ENCODE measurements at regions not wholly inside any gene's neighbourhood (a gene's known extent, or its start where the extent isn't known, plus 50 kb on each side); places are given as distances from the start of the nearest gene placed in this dataset.

- no peak for TF ChIP-seq EGR1 (IDR thresholded peaks at IDR 0.05)
- no peak for TF ChIP-seq EP300 (IDR thresholded peaks at IDR 0.05; ENCODE audit: borderline replicate concordance)
- TF ChIP-seq YY1 (IDR thresholded peaks at IDR 0.05; ENCODE audit: low read depth): no peak
- no peak for TF ChIP-seq TEAD4 (IDR thresholded peaks at IDR 0.05)
- TF ChIP-seq CEBPB (IDR thresholded peaks at IDR 0.05): no peak
- no peak for TF ChIP-seq CREB1 (IDR thresholded peaks at IDR 0.05; ENCODE audit: low read depth)
- no peak for TF ChIP-seq TCF12 (IDR thresholded peaks at IDR 0.05; ENCODE audit: low read depth)
- TF ChIP-seq NFIC (IDR thresholded peaks at IDR 0.05): no peak
- TF ChIP-seq RAD21 (IDR thresholded peaks at IDR 0.05; ENCODE audit: low read depth): no peak
- TF ChIP-seq MAX (IDR thresholded peaks at IDR 0.05): no peak
- TF ChIP-seq ZBTB7A (IDR thresholded peaks at IDR 0.05; ENCODE audit: low read depth): no peak
- TF ChIP-seq TAF1 (IDR thresholded peaks at IDR 0.05; ENCODE audit: low read depth): no peak
- no peak for TF ChIP-seq USF1 (IDR thresholded peaks at IDR 0.05)
- no peak for TF ChIP-seq REST (IDR thresholded peaks at IDR 0.05; ENCODE audit: low read depth)
These were observed 123.1 kb upstream of the ZNF608 start for GRCh38 chr5:124869426-124870033.

- TF ChIP-seq FOXM1 (IDR thresholded peaks at IDR 0.05; ENCODE audit: borderline replicate concordance, low read depth): no peak
- TF ChIP-seq TCF12 (IDR thresholded peaks at IDR 0.05; ENCODE audit: low read depth): no peak
These were observed 123.6 kb upstream of the ZNF608 start for GRCh38 chr5:124870070-124870469.

GRCh38 chr5:124871303-124871702 lies 124.9 kb upstream of the ZNF608 start:
- TF ChIP-seq REST (IDR thresholded peaks at IDR 0.05; ENCODE audit: low read depth): no peak
- TF ChIP-seq NFIC (IDR thresholded peaks at IDR 0.05): no peak
- TF ChIP-seq ZBTB7A (IDR thresholded peaks at IDR 0.05; ENCODE audit: low read depth): no peak
- no peak for TF ChIP-seq CREB1 (IDR thresholded peaks at IDR 0.05; ENCODE audit: low read depth)
- no peak for TF ChIP-seq TEAD4 (IDR thresholded peaks at IDR 0.05)

- TF ChIP-seq REST (IDR thresholded peaks at IDR 0.05; ENCODE audit: low read depth) (no peak), USF1 (IDR thresholded peaks at IDR 0.05) (no peak), YY1 (IDR thresholded peaks at IDR 0.05; ENCODE audit: low read depth) (no peak), EGR1 (IDR thresholded peaks at IDR 0.05) (no peak), CEBPB (IDR thresholded peaks at IDR 0.05) (no peak), EP300 (IDR thresholded peaks at IDR 0.05; ENCODE audit: borderline replicate concordance) (no peak), ZBTB7A (IDR thresholded peaks at IDR 0.05; ENCODE audit: low read depth) (no peak), TEAD4 (IDR thresholded peaks at IDR 0.05) (no peak), RAD21 (IDR thresholded peaks at IDR 0.05; ENCODE audit: low read depth) (no peak), MAX (IDR thresholded peaks at IDR 0.05) (no peak), NFIC (IDR thresholded peaks at IDR 0.05) (no peak), FOXM1 (IDR thresholded peaks at IDR 0.05; ENCODE audit: borderline replicate concordance, low read depth) (no peak), CREB1 (IDR thresholded peaks at IDR 0.05; ENCODE audit: low read depth) (no peak), TCF12 (IDR thresholded peaks at IDR 0.05; ENCODE audit: low read depth) (no peak), TAF1 (IDR thresholded peaks at IDR 0.05; ENCODE audit: low read depth) (no peak)
These were observed 125.6 kb upstream of the ZNF608 start for GRCh38 chr5:124872086-124872485.

- TF ChIP-seq ZBTB7A (IDR thresholded peaks at IDR 0.05; ENCODE audit: low read depth) (no peak), TCF12 (IDR thresholded peaks at IDR 0.05; ENCODE audit: low read depth) (no peak), CREB1 (IDR thresholded peaks at IDR 0.05; ENCODE audit: low read depth) (no peak), FOXM1 (IDR thresholded peaks at IDR 0.05; ENCODE audit: borderline replicate concordance, low read depth) (no peak), TAF1 (IDR thresholded peaks at IDR 0.05; ENCODE audit: low read depth) (no peak), USF1 (IDR thresholded peaks at IDR 0.05) (no peak), EP300 (IDR thresholded peaks at IDR 0.05; ENCODE audit: borderline replicate concordance) (no peak)
These were observed 126.2 kb upstream of the ZNF608 start for GRCh38 chr5:124872615-124873014.
